Endothelial cell of umbilical vein (primary cell): ENCODE measurements at regions not wholly inside any gene's neighbourhood (a gene's known extent, or its start where the extent isn't known, plus 50 kb on each side); places are given as distances from the start of the nearest gene placed in this dataset.

ENCODE experiments used
- BruUV-seq: library from RNA; stranded (reverse); fragments of 400-500 nt; replicated peaks from 2 replicates; lab custom pipeline; 2021; lab: Mats Ljungman, UMichigan
- CTCF ChIA-PET: fragments of 300-600, 350-600 bp; sonication (Branson Sonifier 250); formaldehyde crosslinking; loops from one replicate; lab custom pipeline; 2021; ENCODE audit warnings: antibody characterized with exemption, inconsistent platforms; lab: Charles Lee
- POLR2A ChIA-PET: fragments of 300-600, 350-600 bp; sonication (Branson Sonifier 250); formaldehyde crosslinking; loops from one replicate; lab custom pipeline; 2021; ENCODE audit warnings: antibody characterized with exemption, inconsistent platforms; lab: Charles Lee
- DNase-seq: peaks from one replicate; pipeline ENCODE4 v3.0.0-alpha.2; 2011; ENCODE audit warnings: low read depth, low spot score
- FAIRE-seq: peaks from 2 replicates; lab custom pipeline; 2011; peaks lifted over from hg19 to GRCh38; lab: Jason Lieb, UNC
- H2AFZ ChIP-seq: 2 replicates; pipeline ENCODE4 v1.6.0; 2012; ENCODE audit warnings: low read depth, low read length, control low read depth, inconsistent platforms
- H3K27ac ChIP-seq: 2 replicates; pipeline ENCODE4 v1.5.1; 2011; ENCODE audit warnings: low read depth, mild to moderate bottlenecking, control low read depth, low read length, moderate library complexity; ENCODE audit not compliant: insufficient read depth
- H3K27me3 ChIP-seq, 2 experiments: 2 replicates each; pipeline versions ENCODE4 v1.6.0 to v1.6.1; 2011; ENCODE audit warnings: low read length in 2 of 2, mixed read lengths in 1 of 2; ENCODE audit not compliant: control insufficient read depth in 2 of 2, insufficient read depth in 2 of 2
- H3K36me3 ChIP-seq, 2 experiments: 2 replicates in 1 of 2; 3 replicates in 1 of 2; pipeline ENCODE4 v1.5.1; 2011; ENCODE audit warnings: low read length in 2 of 2, mild to moderate bottlenecking in 1 of 2, moderate library complexity in 1 of 2; ENCODE audit not compliant: control insufficient read depth in 2 of 2, insufficient read depth in 2 of 2; ENCODE audit errors: extremely low read depth in 1 of 2
- H3K4me1 ChIP-seq: 3 replicates; pipeline ENCODE4 v1.5.1; 2011; ENCODE audit warnings: mild to moderate bottlenecking, low read length; ENCODE audit not compliant: control insufficient read depth, insufficient read depth; ENCODE audit errors: extremely low read depth
- H3K4me2 ChIP-seq: 2 replicates; pipeline ENCODE4 v1.6.1; 2011; ENCODE audit warnings: low read length, control low read depth, mixed read lengths; ENCODE audit not compliant: insufficient read depth
- H3K4me3 ChIP-seq, 3 experiments: fragments of 200-600 bp in 1 of 3; sonication (generic), shearing (Covaris generic) in 1 of 3; replicated peaks in 1 of 3; 2 replicates each; pipeline ENCODE4 v1.5.1; 2011 to 2016; ENCODE audit warnings: control low read depth in 3 of 3, low read length in 3 of 3, mild to moderate bottlenecking in 2 of 3, inconsistent platforms in 1 of 3, low read depth in 1 of 3, moderate library complexity in 1 of 3; ENCODE audit not compliant: insufficient read depth in 1 of 3
- H3K79me2 ChIP-seq: 2 replicates; pipeline ENCODE4 v1.6.0; 2012; ENCODE audit warnings: low read length, inconsistent platforms; ENCODE audit not compliant: control insufficient read depth, insufficient read depth
- H3K9ac ChIP-seq: replicated peaks from 2 replicates; pipeline ENCODE3; 2011; ENCODE audit warnings: low read length, control low read depth; ENCODE audit not compliant: insufficient read depth; ENCODE audit errors: extremely low read depth
- H3K9me1 ChIP-seq: replicated peaks from 3 replicates; pipeline ENCODE4 v1.6.0; 2011; ENCODE audit warnings: mild to moderate bottlenecking, low read length; ENCODE audit not compliant: control insufficient read depth, insufficient read depth; ENCODE audit errors: extremely low read depth
- H3K9me3 ChIP-seq: replicated peaks from 2 replicates; pipeline ENCODE4 v1.5.1; 2012; ENCODE audit warnings: low read length, inconsistent platforms; ENCODE audit not compliant: control insufficient read depth, insufficient read depth
- H4K20me1 ChIP-seq: replicated peaks from 2 replicates; pipeline ENCODE3; 2011; ENCODE audit warnings: mild to moderate bottlenecking, low read length; ENCODE audit not compliant: control insufficient read depth, insufficient read depth; ENCODE audit errors: extremely low read depth
- FOS ChIP-seq: IDR thresholded peaks from 2 replicates; pipeline ENCODE4 v1.6.1; 2011; ENCODE audit warnings: mild to moderate bottlenecking, low read length, moderate library complexity, borderline replicate concordance; ENCODE audit not compliant: insufficient read depth
- GATA2 ChIP-seq: IDR thresholded peaks from 2 replicates; pipeline ENCODE4 v1.7.0; 2011; ENCODE audit warnings: low read depth, mild to moderate bottlenecking, moderate library complexity, mixed read lengths, low read length; ENCODE audit not compliant: insufficient read length, insufficient read depth
- POLR2AphosphoS5 ChIP-seq: IDR thresholded peaks from 2 replicates; pipeline ENCODE4 v1.6.1; 2012; ENCODE audit warnings: low read depth, mild to moderate bottlenecking, control low read depth, low read length, moderate library complexity; ENCODE audit not compliant: insufficient read depth
- dilution Hi-C: fragments of 300-500 bp; cut with MboI; formaldehyde crosslinking; loops from one replicate; pipeline ENCODE4 v1.15.0; 2019; ENCODE audit warnings: low sequenced_read_pairs; ENCODE audit not compliant: extremely low pct_ligation_motif_present
- intact Hi-C: fragments of 100-400 bp; cut with micrococcal nuclease; formaldehyde crosslinking; loops from one replicate; pipeline ENCODE4 v1.10.0; 2022
- TF ChIP-seq, protein P1 (sequence below), 2 donors: IDR thresholded peaks; 1 replicate in 1 of 2; 2 replicates in 1 of 2; pipeline ENCODE4 v1.5.1; 2011; ENCODE audit warnings: low read length in 2 of 2, mild to moderate bottlenecking in 2 of 2, moderate library complexity in 2 of 2, control low read depth in 1 of 2, inconsistent platforms in 1 of 2, low read depth in 1 of 2; ENCODE audit not compliant: insufficient read depth in 1 of 2; ENCODE audit errors: extremely low read depth in 1 of 2

DNA sequence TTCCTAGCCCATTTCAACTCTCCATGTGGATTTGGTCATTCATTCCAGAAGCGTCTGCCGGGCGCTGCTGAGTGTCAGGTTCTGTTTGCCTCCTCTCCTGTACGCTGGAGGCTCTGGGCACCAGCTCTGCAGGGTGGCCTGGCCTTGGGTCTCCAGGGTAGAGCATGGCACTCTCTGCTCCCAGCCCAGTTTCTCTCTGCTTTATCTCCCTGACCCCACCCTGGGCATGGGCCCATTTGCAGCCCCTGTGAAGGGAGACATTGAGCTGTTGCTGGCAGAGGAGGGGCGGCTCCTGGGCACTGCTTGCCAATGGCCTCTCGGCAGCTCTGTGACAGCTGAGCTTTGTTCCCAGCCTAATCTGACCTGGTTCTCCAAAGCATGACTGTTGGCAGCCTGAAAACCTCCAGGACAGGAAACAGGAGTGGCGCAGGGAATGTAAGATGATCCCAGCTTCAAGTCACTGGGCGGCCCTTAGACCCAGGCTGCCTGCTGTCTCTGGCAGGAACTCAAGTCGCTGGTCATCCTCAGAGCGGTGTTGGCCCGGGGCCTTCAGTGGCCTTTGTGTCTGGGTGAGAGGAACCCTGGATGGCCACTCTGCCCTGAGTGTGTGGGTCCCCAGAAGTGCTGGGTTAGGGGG lies 146.8 kb downstream of the SEC14L1 start:
- POLR2A ChIA-PET, result interaction anchor here (0.6 to 1.5 kb wide), 2 partner anchors 36 to 484 kb away, joined by 3 read pairs; no protein-coding TSS in a partner anchor
- intact Hi-C loops, result no loop called here
- no TSS peak for BruUV-seq
- dilution Hi-C loops, result no loop called here
- Histone ChIP-seq H3K36me3 (no peaks in the 10 kb centered on the region), H3K9ac (no peak overlapping the region), H3K79me2 (no peaks in the 10 kb centered on the region), H3K9me1 (no peaks in the 10 kb centered on the region), H3K4me1 (peaks cover 17% of the 10 kb centered on the region), H3K27ac (peak overlapping the region; percentile 2), H3K4me3 (no peak overlapping the region), H3K9me3 (no peaks in the 10 kb centered on the region), H4K20me1 (no peaks in the 10 kb centered on the region), H3K27me3 (no peaks in the 10 kb centered on the region), H2AFZ (no peak overlapping the region), H3K4me2 (no peak overlapping the region)
- FAIRE-seq, result peak; percentile 81
- peak; percentile 39 for DNase-seq
- TF ChIP-seq GATA2 (no peak), FOS (no peak), POLR2AphosphoS5 (no peak)
- TF ChIP-seq, protein P1, sequence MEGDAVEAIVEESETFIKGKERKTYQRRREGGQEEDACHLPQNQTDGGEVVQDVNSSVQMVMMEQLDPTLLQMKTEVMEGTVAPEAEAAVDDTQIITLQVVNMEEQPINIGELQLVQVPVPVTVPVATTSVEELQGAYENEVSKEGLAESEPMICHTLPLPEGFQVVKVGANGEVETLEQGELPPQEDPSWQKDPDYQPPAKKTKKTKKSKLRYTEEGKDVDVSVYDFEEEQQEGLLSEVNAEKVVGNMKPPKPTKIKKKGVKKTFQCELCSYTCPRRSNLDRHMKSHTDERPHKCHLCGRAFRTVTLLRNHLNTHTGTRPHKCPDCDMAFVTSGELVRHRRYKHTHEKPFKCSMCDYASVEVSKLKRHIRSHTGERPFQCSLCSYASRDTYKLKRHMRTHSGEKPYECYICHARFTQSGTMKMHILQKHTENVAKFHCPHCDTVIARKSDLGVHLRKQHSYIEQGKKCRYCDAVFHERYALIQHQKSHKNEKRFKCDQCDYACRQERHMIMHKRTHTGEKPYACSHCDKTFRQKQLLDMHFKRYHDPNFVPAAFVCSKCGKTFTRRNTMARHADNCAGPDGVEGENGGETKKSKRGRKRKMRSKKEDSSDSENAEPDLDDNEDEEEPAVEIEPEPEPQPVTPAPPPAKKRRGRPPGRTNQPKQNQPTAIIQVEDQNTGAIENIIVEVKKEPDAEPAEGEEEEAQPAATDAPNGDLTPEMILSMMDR (IDR thresholded peaks at IDR 0.05; ENCODE audit: extremely low read depth in 1 of 2, insufficient read depth in 1 of 2, low read depth in 1 of 2, low read length in 2 of 2), result no peak
- CTCF ChIA-PET, result interaction anchor here (0.8 to 1.5 kb wide), 5 partner anchors 11 to 199 kb away, joined by 3 to 5 read pairs (median 3); no protein-coding TSS in a partner anchor
